Germinal center (tissue), 1 donor: ENCODE measurements at regions not wholly inside any gene's neighbourhood (a gene's known extent, or its start where the extent isn't known, plus 50 kb on each side); places are given as distances from the start of the nearest gene placed in this dataset.
"Not testable (repeated sequence)": the region's sequence is repeated elsewhere in the genome, so short reads cannot be mapped to it uniquely, and the experiment has no call there.

Experiments used
- DNase-seq: peaks from one replicate; pipeline ENCODE4 v3.0.0; 2012; ENCODE audit warnings: mixed read lengths, low spot score

DNA sequence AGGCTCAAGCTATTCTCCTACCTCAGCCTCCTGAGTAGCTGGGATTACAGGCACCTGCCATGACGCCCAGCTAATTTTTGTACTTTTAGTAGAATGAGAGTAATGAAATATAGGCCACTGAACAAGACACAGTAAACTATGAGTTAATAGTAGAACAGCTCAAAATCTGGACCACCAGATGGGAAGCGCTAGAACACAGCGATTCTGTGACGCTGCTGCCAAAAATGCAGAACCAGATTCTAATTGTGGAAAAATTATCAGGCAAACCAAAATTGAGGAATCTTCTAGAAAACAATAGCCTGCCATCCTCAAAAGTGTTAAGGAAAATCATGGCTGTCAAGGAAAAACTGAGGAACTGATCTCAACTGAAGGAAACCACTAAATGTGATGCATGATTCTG, 111.4 kb upstream of the TIAM1 start:
- no peak for DNase-seq

DNA sequence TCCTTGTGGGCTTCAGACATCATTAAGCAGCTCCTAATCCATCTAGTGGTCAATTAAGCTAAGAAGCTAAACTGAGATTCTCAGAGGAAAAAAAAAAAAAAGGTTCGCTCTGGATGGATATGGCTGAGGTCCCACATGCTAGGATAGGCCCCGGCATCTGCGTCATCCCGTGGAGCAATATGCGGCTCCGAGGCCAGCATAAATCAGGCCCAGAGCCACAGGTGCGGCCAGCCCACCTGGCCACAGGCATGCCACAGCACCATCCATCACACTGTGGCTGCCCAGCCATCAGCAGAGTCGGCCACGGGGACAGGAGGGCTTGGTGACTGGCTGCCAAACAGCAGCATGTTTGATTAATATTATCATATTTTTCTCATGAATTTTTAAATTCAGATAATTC, 106.9 kb upstream of the TIAM1 start:
- DNase-seq: no peak

DNA sequence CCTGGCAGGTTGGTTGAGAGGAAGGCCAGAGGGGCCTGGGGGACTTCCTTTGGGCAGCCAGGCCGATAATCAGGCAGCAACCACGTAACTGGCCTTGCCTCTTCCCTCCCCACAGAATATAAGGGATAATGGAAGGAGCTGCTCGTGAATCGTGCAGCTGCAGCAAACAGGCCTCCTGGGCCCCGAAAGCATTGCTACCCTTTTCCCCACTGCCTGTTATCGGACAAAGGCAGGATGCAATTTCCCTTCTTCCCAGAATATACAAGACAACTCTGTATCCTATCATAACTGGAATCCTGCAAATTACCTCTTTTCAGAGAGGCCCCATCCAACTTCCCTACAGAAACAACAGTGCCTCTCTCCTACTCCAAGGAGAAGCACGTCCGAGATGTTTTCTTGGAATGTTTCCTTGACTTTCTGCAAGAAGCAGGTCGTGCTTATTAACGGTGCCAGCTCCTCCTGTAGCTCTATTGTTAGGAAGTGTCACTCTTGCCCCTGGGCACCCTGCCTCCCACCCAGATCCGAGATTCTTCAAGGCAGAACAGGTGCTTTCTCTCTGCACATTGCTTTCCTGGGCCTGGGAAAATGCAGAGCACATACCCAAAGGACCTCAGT, 106.0 kb upstream of the TIAM1 start:
- DNase-seq: no peak

DNA sequence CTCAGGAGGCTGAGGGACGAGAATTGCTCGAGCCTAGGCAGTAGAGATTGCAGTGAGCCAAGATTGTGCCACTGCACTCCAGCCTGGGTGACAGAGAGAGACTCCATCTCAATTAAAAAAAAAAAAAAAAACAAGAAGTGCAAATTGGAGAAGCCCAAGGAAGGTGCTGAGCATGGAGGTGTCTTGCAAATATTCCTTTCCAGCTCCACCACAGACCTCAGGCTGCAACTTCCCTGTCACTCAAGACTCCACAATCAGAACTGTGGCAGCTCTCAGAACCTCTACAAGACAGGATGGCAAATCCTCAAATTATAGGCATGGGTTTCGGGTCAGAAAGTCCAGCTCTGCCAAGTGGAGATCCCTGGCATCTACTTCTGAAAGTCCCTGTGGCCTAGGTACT, 104.4 kb upstream of the TIAM1 start:
- no peak for DNase-seq

DNA sequence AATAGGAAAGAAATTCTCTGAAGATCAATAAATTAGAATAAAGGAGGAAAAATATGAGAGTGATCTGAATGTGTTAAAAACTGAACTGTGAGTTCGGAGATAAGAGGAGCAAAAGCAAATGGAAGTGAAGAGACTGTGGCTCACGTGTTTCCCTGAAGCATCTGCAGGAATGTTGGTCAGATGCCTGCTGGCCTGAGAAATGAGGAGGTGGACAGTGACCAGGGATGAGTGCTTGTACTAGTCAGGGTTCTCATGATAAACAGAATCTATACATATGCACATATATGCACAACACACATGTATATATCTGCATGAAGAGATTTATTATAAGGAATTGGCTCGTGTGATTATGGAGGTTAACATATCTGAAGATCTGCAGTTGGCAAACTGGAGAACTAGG, 103.4 kb upstream of the TIAM1 start:
- no peak for DNase-seq

- DNase-seq: no peak
Measured at GRCh38 chr21:31446226-31446855, 102.3 kb upstream of the TIAM1 start.

DNA sequence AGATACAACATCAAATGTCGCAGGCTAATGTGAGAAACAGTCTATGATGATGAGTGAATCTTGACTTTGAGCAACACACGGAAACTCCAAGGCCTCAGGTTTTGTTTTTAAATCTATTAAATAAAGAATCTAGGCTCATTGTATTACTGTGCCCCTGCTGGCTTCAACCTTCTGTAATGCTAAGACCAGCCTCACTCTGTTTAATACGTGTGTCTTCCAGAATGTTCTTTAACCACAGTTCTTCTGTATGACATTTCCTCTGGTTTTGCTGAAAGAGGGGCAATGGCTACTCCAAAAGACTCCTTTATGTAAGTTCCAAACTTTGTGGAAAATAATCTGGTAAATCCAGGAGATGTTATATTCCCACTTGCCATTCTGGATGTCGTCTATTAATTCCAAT, 101.1 kb upstream of the TIAM1 start:
- no peak for DNase-seq

GRCh38 chr21:31443736-31444521, 99.9 kb upstream of the TIAM1 start:
- DNase-seq: no peak

GRCh38 chr21:31442339-31442738, 98.3 kb upstream of the TIAM1 start:
- no peak for DNase-seq

GRCh38 chr21:31429506-31429905, 85.4 kb upstream of the TIAM1 start:
- no peak for DNase-seq

DNA sequence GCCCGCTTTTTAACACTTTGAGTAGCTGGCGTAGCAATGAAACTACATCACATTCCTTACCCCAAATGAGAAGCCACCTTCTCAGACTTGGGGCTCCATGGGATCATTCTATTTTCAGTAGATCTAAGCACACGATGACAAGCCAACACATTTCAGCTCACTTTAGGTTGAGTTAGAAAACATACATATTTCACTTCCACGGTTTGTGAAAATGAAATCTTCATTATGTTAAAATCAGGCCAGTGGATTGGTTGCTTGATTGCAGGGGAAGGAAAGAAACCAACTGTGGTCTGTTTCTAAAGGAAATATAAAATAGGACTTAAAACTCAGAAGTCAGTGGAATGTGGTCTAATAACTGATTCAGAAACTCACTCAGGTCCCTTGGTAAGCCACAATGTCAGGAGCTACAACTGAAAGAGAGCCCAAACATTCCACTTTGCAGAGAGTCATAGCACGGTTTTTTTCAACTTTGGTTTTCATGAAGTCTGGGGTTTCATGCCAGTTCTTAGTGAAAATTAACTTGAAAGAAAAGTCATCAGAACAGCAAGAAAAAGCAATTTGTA, 82.3 kb upstream of the TIAM1 start:
- no peak for DNase-seq

DNA sequence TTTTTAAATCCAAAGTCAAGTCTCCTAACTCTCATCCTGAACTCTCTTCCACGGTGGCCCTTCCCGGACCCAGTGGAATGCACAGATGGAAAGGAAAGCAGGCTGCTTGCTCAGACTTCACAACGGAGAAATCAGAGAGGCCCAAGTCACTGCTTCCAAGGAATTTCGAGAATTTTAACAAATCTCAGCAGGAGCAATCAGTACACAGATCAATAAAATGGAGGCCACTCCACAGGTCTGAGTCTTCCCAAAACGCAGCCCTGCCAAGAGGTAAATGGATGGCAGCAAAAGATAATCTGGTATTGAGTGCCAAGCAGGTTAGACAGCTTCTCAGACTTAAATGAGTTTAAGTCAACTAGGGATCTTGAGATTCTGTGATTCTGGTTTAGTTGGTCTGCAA, 81.1 kb upstream of the TIAM1 start:
- no peak for DNase-seq

- no peak for DNase-seq
Measured at GRCh38 chr21:31424058-31424457, 80.0 kb upstream of the TIAM1 start.

DNA sequence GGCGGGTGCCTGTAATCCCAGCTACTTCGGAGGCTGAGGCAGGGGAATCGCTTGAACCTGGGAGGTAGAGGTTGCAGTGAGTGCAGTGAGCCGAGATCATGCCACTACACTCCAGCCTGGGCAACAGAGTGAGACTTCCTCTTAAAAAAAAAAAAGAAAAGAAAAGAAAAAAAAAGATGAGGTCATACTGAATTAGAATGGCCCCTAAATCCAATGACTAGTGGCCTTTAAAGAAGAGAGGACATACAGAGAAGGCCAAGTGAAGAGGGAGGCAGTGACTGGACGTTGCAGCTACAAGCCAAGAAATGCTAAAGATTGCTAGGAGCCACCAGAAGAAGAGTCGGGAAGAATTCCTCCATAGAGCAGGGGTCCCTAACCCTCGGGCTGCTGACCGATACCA, 76.9 kb upstream of the TIAM1 start:
- DNase-seq: no peak

- no peak for DNase-seq
Measured at GRCh38 chr21:31420354-31420753, 76.3 kb upstream of the TIAM1 start.

DNA sequence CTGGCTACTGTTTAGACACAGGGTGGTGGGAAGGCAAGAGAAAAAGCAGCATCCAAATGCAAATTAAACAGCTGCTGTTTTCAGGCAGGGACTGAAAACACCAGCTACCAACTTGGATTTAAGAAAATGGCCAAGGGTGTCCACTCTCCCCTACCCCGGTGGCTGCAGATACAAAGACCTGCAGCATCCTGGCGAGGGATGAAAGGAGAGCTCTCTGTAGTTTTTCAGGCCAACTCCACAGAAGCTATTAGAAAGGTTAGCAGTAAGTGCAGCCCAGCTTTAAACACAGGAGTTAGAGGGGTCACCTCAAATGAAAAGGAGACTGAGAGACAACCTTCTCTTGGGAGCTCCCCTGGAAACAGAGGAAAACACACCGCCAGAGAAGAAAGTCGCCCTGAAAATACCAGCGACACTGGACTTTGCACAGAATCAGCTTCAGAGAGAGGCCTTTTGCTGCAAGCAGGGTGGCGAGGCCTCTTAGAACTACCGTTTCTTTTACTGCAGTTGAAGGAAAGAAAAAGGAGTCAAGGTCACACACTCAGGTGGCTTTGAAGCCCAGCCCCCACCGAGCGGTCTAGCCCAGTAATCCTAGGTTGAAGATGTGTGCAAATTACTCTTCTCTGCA, 74.4 kb upstream of the TIAM1 start:
- DNase-seq: no peak

DNA sequence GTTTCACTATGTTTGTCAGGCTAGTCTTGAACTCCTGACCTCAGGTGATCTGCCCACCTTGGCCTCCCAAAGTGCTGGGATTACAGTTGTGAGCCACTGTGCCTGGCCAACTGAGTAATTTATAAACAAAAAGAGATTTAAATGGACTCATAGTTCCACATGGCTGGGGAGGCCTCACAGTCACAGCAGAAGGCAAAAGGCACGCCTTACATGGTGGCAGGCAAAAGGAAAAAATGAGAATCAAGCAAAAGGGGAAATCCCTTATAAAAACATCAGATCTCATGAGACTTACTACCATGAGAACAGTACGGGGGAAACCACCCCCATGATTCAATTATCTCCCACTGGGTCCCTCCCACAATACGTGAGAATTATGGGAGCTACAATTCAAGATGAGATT, 73.2 kb upstream of the TIAM1 start:
- not testable (repeated sequence) for DNase-seq

GRCh38 chr21:31416465-31416864, 72.4 kb upstream of the TIAM1 start:
- DNase-seq: no peak

- no peak for DNase-seq
Measured at GRCh38 chr21:31414263-31415000, 70.4 kb upstream of the TIAM1 start.

- DNase-seq: no peak
Measured at GRCh38 chr21:31413698-31414097, 69.6 kb upstream of the TIAM1 start.

GRCh38 chr21:31410499-31411131, 66.6 kb upstream of the TIAM1 start:
- no peak for DNase-seq
